ENCODE measurements at regions not wholly inside any gene's neighbourhood (a gene's known extent, or its start where the extent isn't known, plus 50 kb on each side); places are given as distances from the start of the nearest gene placed in this dataset.

GRCh38 chr10:1957057-1957456 is 219.7 kb upstream of the ADARB2 start:
- H3K36me3 ChIP-seq = no peaks in the 10 kb centered on the region
- TF ChIP-seq CTCF (IDR thresholded peaks at IDR 0.05) = no peak
- no peak for TF ChIP-seq POLR2A (IDR thresholded peaks at IDR 0.05)
- TF ChIP-seq POLR2AphosphoS5 (IDR thresholded peaks at IDR 0.05; ENCODE audit: insufficient read depth in 1 of 2, low read depth in 1 of 2) = no peak
- no peaks in the 10 kb centered on the region for H3K4me1 ChIP-seq
- no peaks in the 10 kb centered on the region for H3K9me3 ChIP-seq
- no peaks in the 10 kb centered on the region for H3K27me3 ChIP-seq
- DNase-seq (ENCODE audit: extremely low spot score in 2 of 2) = no peak
- no peak overlapping the region for H3K4me3 ChIP-seq
- no peak overlapping the region for H3K27ac ChIP-seq
- intact Hi-C loops (cut with DNase I) = no loop called here

GRCh38 chr10:1954300-1954699 is 217.0 kb upstream of the ADARB2 start:
- no peak for TF ChIP-seq CTCF (IDR thresholded peaks at IDR 0.05)
- no peak for TF ChIP-seq POLR2AphosphoS5 (IDR thresholded peaks at IDR 0.05; ENCODE audit: insufficient read depth in 1 of 2, low read depth in 1 of 2)
- TF ChIP-seq POLR2A (IDR thresholded peaks at IDR 0.05) = no peak
- no peak for DNase-seq (ENCODE audit: extremely low spot score in 2 of 2)
- Histone ChIP-seq H3K27ac (no peak overlapping the region), H3K4me3 (no peak overlapping the region), H3K27me3 (no peaks in the 10 kb centered on the region), H3K36me3 (no peaks in the 10 kb centered on the region), H3K4me1 (no peaks in the 10 kb centered on the region), H3K9me3 (no peaks in the 10 kb centered on the region)
- intact Hi-C loops (cut with DNase I) = no loop called here

DNA sequence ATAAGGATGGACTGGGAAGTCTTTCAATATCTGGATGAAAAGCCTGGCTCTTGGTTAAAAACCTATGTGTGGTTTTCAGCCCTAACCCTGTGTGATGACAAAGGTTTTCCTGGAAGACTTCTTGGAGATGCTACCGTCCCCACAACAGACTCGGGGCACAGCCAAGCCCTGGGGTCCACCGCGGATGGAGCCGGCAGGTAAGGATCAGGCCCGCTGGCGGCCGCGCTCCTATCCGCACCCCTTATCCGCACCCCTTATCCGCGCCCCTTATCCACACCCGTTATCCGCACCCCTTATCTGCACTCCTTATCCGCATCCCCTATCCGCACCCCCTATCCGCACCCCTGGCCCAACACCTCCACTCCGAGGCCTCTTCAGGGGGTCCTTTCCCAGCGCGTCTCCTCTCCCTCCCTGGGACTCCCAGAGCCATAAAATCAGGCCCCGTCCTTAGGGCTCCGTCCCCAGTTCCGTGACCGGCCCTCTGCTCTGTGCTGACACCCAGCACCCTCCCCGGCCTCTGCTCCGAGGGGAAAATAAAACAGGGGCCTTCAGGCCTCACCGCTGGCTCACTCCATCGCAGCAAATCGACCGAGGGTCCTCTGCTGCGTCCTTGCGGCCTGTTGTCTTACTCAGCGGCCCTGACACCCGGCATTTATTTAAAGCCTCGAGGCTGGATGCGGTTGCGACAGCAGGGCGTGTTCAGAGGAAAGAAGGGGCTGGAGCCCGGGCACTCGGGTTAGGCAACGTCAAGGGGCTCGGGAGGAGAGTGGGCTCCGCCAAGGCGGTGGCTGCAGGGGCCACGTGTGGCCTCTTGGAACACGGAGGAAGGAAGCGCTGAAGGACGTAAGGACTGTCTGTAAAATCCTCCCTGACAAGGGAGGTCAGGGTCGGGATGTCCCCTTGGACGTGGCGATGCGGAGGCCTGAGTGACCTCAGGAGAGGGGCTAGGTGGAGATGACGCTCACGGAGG is 215.1 kb upstream of the ADARB2 start:
- no peak for DNase-seq (ENCODE audit: extremely low spot score in 2 of 2)
- H3K36me3 ChIP-seq = no peaks in the 10 kb centered on the region
- intact Hi-C loops (cut with DNase I) = no loop called here

DNA sequence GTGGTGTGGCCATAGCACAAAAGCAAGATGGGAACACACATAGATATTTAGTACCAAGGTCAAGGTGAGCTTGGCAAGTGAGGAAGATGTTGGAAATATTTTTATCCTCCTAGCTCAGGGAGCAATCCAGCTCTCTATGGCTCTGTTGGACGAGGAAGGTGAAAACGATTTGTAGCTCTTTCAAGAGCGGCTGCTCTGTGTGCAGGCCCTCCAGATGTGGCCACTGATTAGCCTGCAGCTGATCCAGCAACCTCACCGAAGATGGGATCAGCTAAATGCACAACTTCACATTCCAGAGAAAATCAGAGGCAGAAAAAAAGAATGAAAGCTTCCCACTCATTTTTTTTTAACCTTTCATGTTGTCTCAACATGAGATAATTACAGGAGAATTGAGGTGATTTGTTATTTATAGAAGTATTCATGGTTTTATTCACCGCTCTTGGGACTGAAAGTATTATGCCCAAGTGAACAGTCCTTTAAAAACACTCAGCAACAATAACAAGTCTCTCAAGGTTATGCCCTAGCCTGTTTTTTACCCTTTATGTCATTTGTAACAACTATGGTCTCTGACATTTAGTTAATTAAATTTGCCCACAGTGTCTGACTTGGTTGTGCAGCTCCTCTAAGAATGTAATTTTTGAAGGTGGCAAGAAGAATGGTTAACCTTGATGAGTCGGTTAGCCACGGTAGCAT is 213.6 kb upstream of the ADARB2 start:
- no peak for DNase-seq (ENCODE audit: extremely low spot score in 2 of 2)
- intact Hi-C loops (cut with DNase I) = no loop called here
- Histone ChIP-seq H3K9me3 (no peaks in the 10 kb centered on the region), H3K4me1 (no peaks in the 10 kb centered on the region), H3K27me3 (no peaks in the 10 kb centered on the region), H3K36me3 (no peaks in the 10 kb centered on the region), H3K27ac (no peak overlapping the region), H3K4me3 (no peak overlapping the region)
- TF ChIP-seq POLR2A (IDR thresholded peaks at IDR 0.05) (no peak), POLR2AphosphoS5 (IDR thresholded peaks at IDR 0.05; ENCODE audit: insufficient read depth in 1 of 2, low read depth in 1 of 2) (no peak), CTCF (IDR thresholded peaks at IDR 0.05) (no peak)

More for the DNA sequence above, 215.1 kb upstream of the ADARB2 start:
- Histone ChIP-seq H3K9me3 (no peaks in the 10 kb centered on the region), H3K4me1 (no peaks in the 10 kb centered on the region), H3K4me3 (no peak overlapping the region), H3K27ac (no peak overlapping the region), H3K27me3 (no peaks in the 10 kb centered on the region)
- TF ChIP-seq CTCF (IDR thresholded peaks at IDR 0.05) (no peak), POLR2AphosphoS5 (IDR thresholded peaks at IDR 0.05; ENCODE audit: insufficient read depth in 1 of 2, low read depth in 1 of 2) (no peak), POLR2A (IDR thresholded peaks at IDR 0.05) (no peak)
